ENCODE measurements at regions not wholly inside any gene's neighbourhood (a gene's known extent, or its start where the extent isn't known, plus 50 kb on each side); places are given as distances from the start of the nearest gene placed in this dataset.
A peak's percentile ranks its signal among the peaks of the same experiment; 100 is the strongest.
"Not testable (repeated sequence)": the region's sequence is repeated elsewhere in the genome, so short reads cannot be mapped to it uniquely, and the experiment has no call there.

DNA sequence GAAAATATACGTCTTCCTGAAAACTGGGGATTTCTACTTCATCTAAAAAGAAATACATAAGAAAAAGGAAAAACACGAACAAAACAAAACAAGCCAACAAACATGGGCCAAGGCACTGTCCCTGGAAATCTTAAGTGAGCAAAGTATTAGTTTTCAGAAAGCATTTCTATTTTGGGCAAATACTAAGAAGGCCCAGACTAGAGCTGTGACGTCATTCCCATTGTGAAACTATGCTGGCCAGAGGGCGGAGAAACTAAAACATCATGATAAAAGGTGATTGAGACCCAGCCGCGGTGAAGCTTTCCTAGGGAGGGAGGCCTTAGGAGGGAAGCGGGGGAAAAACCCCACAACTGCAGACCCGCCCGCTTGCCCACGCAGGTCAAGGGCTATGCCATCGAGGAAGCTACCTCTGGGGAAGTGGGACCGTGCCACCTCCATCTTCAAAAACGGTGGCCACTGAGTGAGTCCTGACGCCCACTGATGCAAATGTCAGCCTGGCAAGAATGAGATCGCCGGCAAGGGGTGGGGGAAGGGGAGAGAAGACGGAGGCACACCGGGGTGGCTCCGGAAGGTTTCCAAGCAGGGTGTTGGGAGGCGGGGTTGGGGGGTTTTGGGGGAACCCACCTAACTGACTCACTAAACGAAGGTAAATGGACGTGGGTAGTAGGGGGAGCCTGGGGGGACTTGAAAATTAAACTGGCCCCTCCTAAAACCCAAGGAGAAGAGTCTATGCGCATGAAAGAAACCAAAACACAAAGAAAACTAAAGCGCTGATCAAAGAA is 1504.6 kb upstream of the DEFB115 start:
- CTCF ChIA-PET, H3K36me3 Mint-ChIP-seq, H3K27me3 Mint-ChIP-seq, ATAC-seq: not testable (repeated sequence)
- H3K4me1 Mint-ChIP-seq, result peaks cover 19% of the 10 kb centered on the region
- H3K9me3 Mint-ChIP-seq (ENCODE audit: low read depth), result peaks cover 19% of the 10 kb centered on the region
- peak overlapping the region; percentile 62 for H3K4me3 Mint-ChIP-seq
- H3K27ac Mint-ChIP-seq, result peak overlapping the region; percentile 83
- peak; percentile 41 for DNase-seq

DNA sequence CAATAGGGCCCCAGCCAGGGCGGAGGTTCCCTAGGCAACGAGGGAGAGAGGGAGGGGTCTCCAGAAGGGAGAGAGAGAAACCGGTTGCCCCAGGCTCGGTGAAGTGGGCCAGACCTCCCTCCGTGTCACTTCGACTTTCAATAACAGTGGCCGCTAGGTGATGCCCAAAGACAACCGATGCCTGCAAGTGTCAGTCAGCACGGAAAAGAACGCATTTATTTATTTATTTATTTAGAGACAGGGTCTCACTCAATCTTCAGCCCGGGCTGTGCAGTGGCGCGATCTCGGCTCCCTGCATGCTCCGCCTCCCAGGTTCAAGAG is 1504.1 kb upstream of the DEFB115 start:
- peaks cover 19% of the 10 kb centered on the region for H3K4me1 Mint-ChIP-seq
- CTCF ChIA-PET, H3K36me3 Mint-ChIP-seq, H3K27me3 Mint-ChIP-seq, ATAC-seq: not testable (repeated sequence)
- H3K27ac Mint-ChIP-seq, result peak overlapping the region; percentile 83
- peak overlapping the region; percentile 62 for H3K4me3 Mint-ChIP-seq
- H3K9me3 Mint-ChIP-seq (ENCODE audit: low read depth), result peaks cover 19% of the 10 kb centered on the region
- peak; percentile 51 for DNase-seq

DNA sequence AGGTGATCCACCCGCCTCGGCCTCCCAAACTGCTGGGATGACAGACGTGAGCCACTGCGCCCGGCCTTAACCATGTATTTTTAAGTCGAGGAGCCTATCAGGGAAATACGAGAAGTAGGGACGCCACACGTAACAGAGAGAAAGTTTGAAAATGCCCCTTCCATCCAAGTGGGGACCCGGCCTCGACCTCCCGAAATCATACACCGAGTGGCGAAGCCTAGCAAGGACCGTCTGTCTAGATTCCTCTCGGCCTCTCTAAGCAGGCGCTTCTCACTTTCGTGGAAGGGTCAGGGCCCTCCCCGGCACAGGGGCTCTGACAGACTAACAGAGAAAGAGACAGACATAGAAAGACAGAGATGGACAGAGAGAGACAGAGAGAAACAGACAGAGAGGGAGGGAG is 1503.6 kb upstream of the DEFB115 start:
- H3K4me3 Mint-ChIP-seq, CTCF ChIA-PET, H3K27me3 Mint-ChIP-seq, ATAC-seq, H3K27ac Mint-ChIP-seq, DNase-seq, H3K36me3 Mint-ChIP-seq: not testable (repeated sequence)
- peaks cover 19% of the 10 kb centered on the region for H3K4me1 Mint-ChIP-seq
- peaks cover 19% of the 10 kb centered on the region for H3K9me3 Mint-ChIP-seq (ENCODE audit: low read depth)

- H3K27ac Mint-ChIP-seq, result peak overlapping the region; percentile 61
- H3K27me3 Mint-ChIP-seq, H3K36me3 Mint-ChIP-seq, ATAC-seq, CTCF ChIA-PET, DNase-seq: not testable (repeated sequence)
- H3K4me3 Mint-ChIP-seq, result peak overlapping the region; percentile 47
- H3K9me3 Mint-ChIP-seq (ENCODE audit: low read depth), result peaks cover 15% of the 10 kb centered on the region
- peaks cover 19% of the 10 kb centered on the region for H3K4me1 Mint-ChIP-seq
These were observed 1501.5 kb upstream of the DEFB115 start for GRCh38 chr20:29755854-29756498.

GRCh38 chr20:29756664-29757063 is 1500.8 kb upstream of the DEFB115 start:
- H3K36me3 Mint-ChIP-seq, result peaks cover 3% of the 10 kb centered on the region
- H3K4me3 Mint-ChIP-seq, result no peak overlapping the region
- ATAC-seq (no peak), DNase-seq (no peak)
- H3K27ac Mint-ChIP-seq, result no peak overlapping the region
- H3K27me3 Mint-ChIP-seq, result no peaks in the 10 kb centered on the region
- peaks cover 17% of the 10 kb centered on the region for H3K4me1 Mint-ChIP-seq
- H3K9me3 Mint-ChIP-seq (ENCODE audit: low read depth), result peaks cover 15% of the 10 kb centered on the region
- CTCF ChIA-PET, result no interaction called here

DNA sequence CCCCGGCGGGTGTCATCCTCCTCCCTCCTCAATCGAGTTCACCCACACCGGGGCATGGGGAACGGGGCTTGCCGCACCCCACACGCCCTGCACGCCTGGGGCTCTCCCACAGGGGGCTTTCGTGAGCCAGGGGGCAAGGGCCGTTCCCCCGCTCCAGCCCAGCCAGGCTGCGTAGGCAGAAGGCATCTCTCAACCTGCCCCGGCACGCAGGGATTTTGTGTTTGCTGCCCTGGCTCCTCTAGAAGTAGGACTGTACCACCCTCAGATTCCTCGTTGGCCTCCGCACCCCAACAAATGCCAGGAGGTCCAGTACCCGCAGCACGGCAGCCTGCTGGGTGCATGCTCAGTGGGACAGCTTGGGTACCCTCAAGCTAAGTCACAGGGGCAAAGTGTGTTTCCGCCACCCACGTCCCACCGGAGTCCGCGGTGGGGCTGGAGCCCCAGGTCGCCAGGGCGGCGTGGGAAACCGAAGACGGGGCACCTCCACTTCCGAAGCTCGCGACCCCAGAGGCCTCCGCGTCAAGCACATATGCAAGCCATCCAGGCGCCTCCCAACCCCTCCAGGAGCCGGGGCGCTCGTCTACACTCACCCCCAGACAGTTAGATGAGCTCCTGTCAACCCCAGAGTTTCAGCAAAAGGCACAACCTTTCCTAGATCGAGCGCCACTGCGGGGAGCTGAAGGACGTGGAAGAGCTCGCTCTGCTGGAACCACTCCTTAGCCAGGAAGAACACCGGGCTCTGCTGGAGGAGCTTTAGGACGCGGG is 1495.7 kb upstream of the DEFB115 start:
- H3K4me1 Mint-ChIP-seq; CTCF ChIA-PET; H3K36me3 Mint-ChIP-seq; ATAC-seq; H3K27ac Mint-ChIP-seq; DNase-seq; H3K27me3 Mint-ChIP-seq; H3K4me3 Mint-ChIP-seq; H3K9me3 Mint-ChIP-seq (ENCODE audit: low read depth): not testable (repeated sequence)

DNA sequence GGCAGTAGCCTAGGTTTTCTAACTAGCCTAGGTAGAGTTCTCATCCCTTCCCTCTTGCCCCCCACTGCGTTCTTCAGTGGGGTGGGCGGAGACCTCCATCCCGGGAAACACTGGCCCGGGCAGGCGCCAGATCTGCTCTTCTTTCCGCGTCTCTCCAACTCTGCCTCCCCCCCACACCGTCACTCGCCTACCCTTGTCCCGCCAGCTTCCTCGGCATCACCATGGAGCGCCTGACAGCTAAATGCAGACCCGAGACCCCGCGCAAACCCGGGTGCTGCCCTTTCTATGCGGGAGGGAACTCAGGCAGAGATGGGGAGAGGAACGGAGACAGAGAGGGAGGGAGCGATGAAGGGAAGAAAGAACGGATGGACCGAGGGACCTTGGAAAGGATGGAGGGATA is 1494.8 kb upstream of the DEFB115 start:
- no peak overlapping the region for H3K4me3 Mint-ChIP-seq
- H3K9me3 Mint-ChIP-seq (ENCODE audit: low read depth), result peaks cover 4% of the 10 kb centered on the region
- ATAC-seq, result no peak
- no peaks in the 10 kb centered on the region for H3K4me1 Mint-ChIP-seq
- DNase-seq, result no peak
- peaks cover 3% of the 10 kb centered on the region for H3K27me3 Mint-ChIP-seq
- peaks cover 2% of the 10 kb centered on the region for H3K36me3 Mint-ChIP-seq
- CTCF ChIA-PET, result no interaction called here
- no peak overlapping the region for H3K27ac Mint-ChIP-seq

GRCh38 chr20:29763821-29764511 is 1493.5 kb upstream of the DEFB115 start:
- DNase-seq (no peak), ATAC-seq (no peak)
- Mint-ChIP-seq H3K4me3 (no peak overlapping the region), H3K4me1 (no peaks in the 10 kb centered on the region), H3K36me3 (peaks cover 3% of the 10 kb centered on the region), H3K27me3 (peaks cover 3% of the 10 kb centered on the region), H3K9me3 (ENCODE audit: low read depth) (peaks cover 6% of the 10 kb centered on the region), H3K27ac (no peak overlapping the region)
- CTCF ChIA-PET, result no interaction called here

DNA sequence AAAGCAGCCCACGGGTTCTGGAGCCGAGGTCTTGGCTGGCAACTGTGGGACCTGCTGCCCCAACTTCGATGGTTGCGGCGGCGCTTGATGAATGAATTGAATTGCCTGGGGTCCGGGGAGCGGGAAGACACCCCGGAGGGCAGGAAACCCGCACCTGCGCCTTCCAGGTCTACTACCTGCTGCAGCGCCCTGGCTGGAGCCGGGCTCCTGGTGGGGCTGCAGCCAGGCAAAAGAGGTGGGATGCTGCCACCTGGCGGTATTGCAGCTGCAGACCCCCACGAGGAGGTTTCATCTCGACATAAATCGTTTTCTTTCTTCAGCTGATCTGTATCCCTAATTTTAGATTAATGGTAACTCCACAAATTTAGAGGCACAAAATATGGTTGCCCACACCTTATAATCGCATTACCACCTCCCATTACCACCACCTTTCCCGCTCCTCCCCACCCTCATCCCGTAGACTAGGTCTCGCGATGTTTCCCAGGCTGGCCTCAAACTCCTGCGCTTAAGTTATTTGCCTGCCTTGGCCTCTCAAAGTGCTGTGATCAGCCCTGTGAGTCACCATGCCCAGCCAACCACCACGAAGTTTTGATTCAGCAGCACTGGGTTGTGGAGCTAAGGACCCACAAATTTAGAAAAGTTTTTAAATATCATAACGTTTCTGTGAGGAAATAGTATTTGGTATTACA is 1492.4 kb upstream of the DEFB115 start:
- not testable (repeated sequence) for ATAC-seq

GRCh38 chr20:29778033-29778432 is 1479.4 kb upstream of the DEFB115 start:
- H3K27me3 Mint-ChIP-seq, H3K36me3 Mint-ChIP-seq, ATAC-seq, H3K27ac Mint-ChIP-seq, H3K4me1 Mint-ChIP-seq, DNase-seq, H3K4me3 Mint-ChIP-seq, CTCF ChIA-PET: not testable (repeated sequence)
- H3K9me3 Mint-ChIP-seq (ENCODE audit: low read depth), result peaks cover 15% of the 10 kb centered on the region

More for the DNA sequence above, 1492.4 kb upstream of the DEFB115 start:
- H3K4me3 Mint-ChIP-seq; H3K4me1 Mint-ChIP-seq; H3K9me3 Mint-ChIP-seq (ENCODE audit: low read depth); DNase-seq; H3K27me3 Mint-ChIP-seq; H3K27ac Mint-ChIP-seq; H3K36me3 Mint-ChIP-seq: not testable (repeated sequence)
- CTCF ChIA-PET, result interaction anchor here (1.1 kb wide), 1 partner anchor 232 kb away, joined by 3 read pairs; no protein-coding TSS in a partner anchor

DNA sequence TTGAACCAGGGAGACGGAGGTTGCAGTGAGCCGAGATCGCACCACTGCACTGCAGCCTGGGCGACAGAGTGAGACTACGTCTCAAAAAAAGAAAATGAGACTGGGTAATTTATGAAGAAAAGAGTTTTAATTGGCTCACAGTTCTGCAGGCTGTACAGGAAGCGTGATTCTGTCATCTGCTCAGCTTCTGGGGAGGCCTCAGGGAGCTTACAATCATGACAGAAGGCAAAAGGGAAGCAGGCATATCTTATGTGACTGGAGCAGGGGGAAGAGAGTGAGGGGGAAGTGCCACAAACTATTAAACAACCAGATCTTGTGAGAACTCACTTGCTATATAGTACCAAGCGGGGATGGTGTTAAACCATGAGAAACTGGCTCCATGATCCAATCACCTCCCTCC is 1476.2 kb upstream of the DEFB115 start:
- H3K36me3 Mint-ChIP-seq, H3K27ac Mint-ChIP-seq, ATAC-seq, H3K4me1 Mint-ChIP-seq, DNase-seq, H3K27me3 Mint-ChIP-seq, H3K4me3 Mint-ChIP-seq, CTCF ChIA-PET: not testable (repeated sequence)
- H3K9me3 Mint-ChIP-seq (ENCODE audit: low read depth), result peaks cover 20% of the 10 kb centered on the region

- peaks cover 23% of the 10 kb centered on the region for H3K9me3 Mint-ChIP-seq (ENCODE audit: low read depth)
- CTCF ChIA-PET, result not testable (repeated sequence)
These were observed 1475.6 kb upstream of the DEFB115 start for GRCh38 chr20:29781891-29782290.

GRCh38 chr20:29787456-29787855 is 1470.0 kb upstream of the DEFB115 start:
- Mint-ChIP-seq H3K27ac (peak overlapping the region; percentile 85), H3K4me3 (peak overlapping the region; percentile 31), H3K9me3 (ENCODE audit: low read depth) (peaks cover 15% of the 10 kb centered on the region), H3K4me1 (peaks cover 11% of the 10 kb centered on the region)
- ATAC-seq, CTCF ChIA-PET, H3K27me3 Mint-ChIP-seq, H3K36me3 Mint-ChIP-seq, DNase-seq: not testable (repeated sequence)

More at GRCh38 chr20:29781891-29782290, 1475.6 kb upstream of the DEFB115 start:
- DNase-seq, ATAC-seq, H3K27ac Mint-ChIP-seq, H3K4me3 Mint-ChIP-seq, H3K4me1 Mint-ChIP-seq, H3K36me3 Mint-ChIP-seq, H3K27me3 Mint-ChIP-seq: not testable (repeated sequence)
